ENCODE measurements at regions not wholly inside any gene's neighbourhood (a gene's known extent, or its start where the extent isn't known, plus 50 kb on each side); places are given as distances from the start of the nearest gene placed in this dataset.

DNA sequence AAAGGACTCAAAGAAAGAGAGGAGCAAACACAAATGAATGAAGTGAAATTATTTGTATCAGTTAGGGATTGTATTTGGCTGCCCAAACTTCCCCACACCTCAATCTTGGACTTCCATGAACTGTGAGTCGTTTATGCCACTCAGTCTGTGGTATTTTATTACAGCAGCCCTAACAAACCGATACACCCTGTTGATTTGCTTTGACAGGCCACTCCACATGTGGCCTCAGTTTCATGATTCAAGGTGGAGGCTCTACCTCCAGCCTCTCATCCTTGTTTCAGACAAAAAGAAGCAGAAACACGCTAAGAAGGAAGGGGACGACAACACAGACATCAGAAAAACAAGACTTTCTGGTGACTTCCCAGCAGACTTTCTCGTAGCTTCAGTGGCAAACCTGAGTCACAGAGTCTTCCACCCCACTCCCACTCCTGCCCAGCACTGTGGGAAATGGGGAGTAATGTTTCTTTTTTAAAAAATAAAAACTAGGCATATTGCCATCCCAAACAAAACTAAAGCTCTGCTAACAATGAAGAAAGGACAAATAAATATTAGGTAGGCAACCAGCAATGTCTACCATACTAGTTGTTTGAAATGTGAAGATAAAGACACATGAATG lies 52.2 kb upstream of the ABCA1 start:
- H3K56ac ChIP-seq (ENCODE audit: low read length): no peak overlapping the region
- H3K79me2 ChIP-seq (ENCODE audit: control insufficient read depth, insufficient read depth, low read length): no peaks in the 10 kb centered on the region
- no peak overlapping the region for H2BK120ac ChIP-seq (ENCODE audit: low read depth, low read length)
- DNase-seq: no peak
- H2AK5ac ChIP-seq (ENCODE audit: low read length): no peak overlapping the region
- no peak overlapping the region for H3K4me3 ChIP-seq (ENCODE audit: low read length)
- no peak overlapping the region for H4K5ac ChIP-seq (ENCODE audit: low read length)
- no peak overlapping the region for H2BK15ac ChIP-seq (replicated peaks; ENCODE audit: low read depth)
- H3K27me3 ChIP-seq (ENCODE audit: insufficient read depth, low read length, poor library complexity): no peaks in the 10 kb centered on the region
- H3K27ac ChIP-seq (ENCODE audit: low read depth, low read length): no peak overlapping the region
- H2BK5ac ChIP-seq (ENCODE audit: low read length): no peak overlapping the region
- H3K4me2 ChIP-seq (ENCODE audit: low read length): no peak overlapping the region
- H4K8ac ChIP-seq (ENCODE audit: low read depth, low read length): no peak overlapping the region
- no peaks in the 10 kb centered on the region for H3K36me3 ChIP-seq (ENCODE audit: control insufficient read depth, insufficient read depth, low read length)
- no peak overlapping the region for H3K18ac ChIP-seq (ENCODE audit: low read length)
- H3K23ac ChIP-seq (ENCODE audit: low read length): no peak overlapping the region
- WGBS (ENCODE audit: extremely low coverage, insufficient coverage, low lambda C conversion rate): no CpG with 5 or more reads among the region's 5 CpGs
- no peaks in the 10 kb centered on the region for H3K79me1 ChIP-seq (ENCODE audit: low read length)
- no peaks in the 10 kb centered on the region for H3K4me1 ChIP-seq (ENCODE audit: control insufficient read depth, low read depth, low read length)
- no peak overlapping the region for H3K4ac ChIP-seq (ENCODE audit: low read depth, low read length)
- no peak overlapping the region for H3K9ac ChIP-seq (ENCODE audit: low read length)

DNA sequence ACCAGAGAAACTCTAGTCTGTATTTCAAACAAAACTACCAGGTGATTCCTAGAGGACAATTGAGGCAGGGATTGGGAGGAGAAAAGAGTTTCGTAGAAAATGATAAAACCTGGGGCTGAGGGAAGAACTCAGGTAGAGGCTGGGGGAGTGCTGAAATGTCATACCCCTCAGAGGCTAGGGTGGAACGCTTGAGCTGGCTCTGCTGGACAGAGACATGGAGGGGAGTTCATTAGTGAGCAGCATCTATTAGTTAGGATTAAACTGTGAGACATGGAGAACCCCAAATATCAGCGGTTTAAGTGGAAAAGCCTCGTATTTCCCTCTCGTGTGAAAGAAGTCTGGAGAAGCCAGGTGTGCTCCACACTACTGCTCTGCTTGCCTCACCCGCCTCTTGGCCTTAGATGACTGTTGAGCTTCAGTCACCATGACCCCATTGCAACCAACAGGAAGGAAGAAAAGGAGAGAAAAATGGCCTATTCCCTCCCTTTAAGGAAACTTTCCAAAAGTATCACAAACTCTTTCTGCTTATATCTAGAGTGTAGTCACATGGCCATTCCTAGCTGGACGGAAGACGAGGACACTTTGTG lies 53.7 kb upstream of the ABCA1 start:
- H3K79me1 ChIP-seq (ENCODE audit: low read length): no peaks in the 10 kb centered on the region
- H3K23ac ChIP-seq (ENCODE audit: low read length): no peak overlapping the region
- no peak overlapping the region for H4K8ac ChIP-seq (ENCODE audit: low read depth, low read length)
- no peaks in the 10 kb centered on the region for H3K36me3 ChIP-seq (ENCODE audit: control insufficient read depth, insufficient read depth, low read length)
- H3K79me2 ChIP-seq (ENCODE audit: control insufficient read depth, insufficient read depth, low read length): no peaks in the 10 kb centered on the region
- H2BK120ac ChIP-seq (ENCODE audit: low read depth, low read length): no peak overlapping the region
- H3K4me1 ChIP-seq (ENCODE audit: control insufficient read depth, low read depth, low read length): no peaks in the 10 kb centered on the region
- no peak overlapping the region for H2AK5ac ChIP-seq (ENCODE audit: low read length)
- no peaks in the 10 kb centered on the region for H3K27me3 ChIP-seq (ENCODE audit: insufficient read depth, low read length, poor library complexity)
- H3K9ac ChIP-seq (ENCODE audit: low read length): no peak overlapping the region
- H2BK5ac ChIP-seq (ENCODE audit: low read length): no peak overlapping the region
- WGBS (ENCODE audit: extremely low coverage, insufficient coverage, low lambda C conversion rate): no CpG with 5 or more reads among the region's 8 CpGs
- no peak overlapping the region for H3K4ac ChIP-seq (ENCODE audit: low read depth, low read length)
- no peak overlapping the region for H3K18ac ChIP-seq (ENCODE audit: low read length)
- H3K27ac ChIP-seq (ENCODE audit: low read depth, low read length): no peak overlapping the region
- H3K56ac ChIP-seq (ENCODE audit: low read length): no peak overlapping the region
- no peak overlapping the region for H3K4me2 ChIP-seq (ENCODE audit: low read length)
- no peak for DNase-seq
- H4K5ac ChIP-seq (ENCODE audit: low read length): no peak overlapping the region
- H2BK15ac ChIP-seq (replicated peaks; ENCODE audit: low read depth): no peak overlapping the region
- no peak overlapping the region for H3K4me3 ChIP-seq (ENCODE audit: low read length)

DNA sequence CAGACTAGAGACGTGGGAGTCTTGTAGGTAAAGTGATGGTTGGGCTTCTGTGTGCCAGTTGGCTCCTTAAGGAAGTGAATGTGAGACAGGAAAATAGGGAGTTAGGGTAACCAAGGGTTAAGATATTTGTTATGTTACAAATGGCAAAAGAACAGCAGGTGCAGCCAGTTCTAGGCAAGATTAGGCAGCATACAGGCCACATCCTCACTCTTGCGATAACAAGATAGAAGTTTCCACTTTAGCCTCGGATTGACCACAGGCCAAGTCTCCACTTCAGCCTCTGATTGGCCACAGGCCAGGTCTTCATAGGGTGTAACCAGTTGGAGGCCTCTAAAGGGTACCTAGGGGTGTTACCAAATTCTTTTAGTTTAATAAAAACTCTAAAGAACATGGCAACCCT lies 54.6 kb upstream of the ABCA1 start:
- Histone ChIP-seq H3K27ac (ENCODE audit: low read depth, low read length) (no peak overlapping the region), H2BK15ac (replicated peaks; ENCODE audit: low read depth) (no peak overlapping the region), H4K5ac (ENCODE audit: low read length) (no peak overlapping the region), H3K4ac (ENCODE audit: low read depth, low read length) (no peak overlapping the region), H3K18ac (ENCODE audit: low read length) (no peak overlapping the region), H2AK5ac (ENCODE audit: low read length) (no peak overlapping the region), H3K36me3 (ENCODE audit: control insufficient read depth, insufficient read depth, low read length) (no peaks in the 10 kb centered on the region), H2BK5ac (ENCODE audit: low read length) (no peak overlapping the region), H3K9ac (ENCODE audit: low read length) (no peak overlapping the region), H3K79me2 (ENCODE audit: control insufficient read depth, insufficient read depth, low read length) (no peaks in the 10 kb centered on the region), H3K4me1 (ENCODE audit: control insufficient read depth, low read depth, low read length) (no peaks in the 10 kb centered on the region), H3K79me1 (ENCODE audit: low read length) (no peaks in the 10 kb centered on the region), H3K4me2 (ENCODE audit: low read length) (no peak overlapping the region), H2BK120ac (ENCODE audit: low read depth, low read length) (no peak overlapping the region), H3K27me3 (ENCODE audit: insufficient read depth, low read length, poor library complexity) (no peaks in the 10 kb centered on the region), H4K8ac (ENCODE audit: low read depth, low read length) (no peak overlapping the region), H3K4me3 (ENCODE audit: low read length) (no peak overlapping the region), H3K56ac (ENCODE audit: low read length) (no peak overlapping the region), H3K23ac (ENCODE audit: low read length) (no peak overlapping the region)
- no peak for DNase-seq
- no CpG with 5 or more reads among the region's 3 CpGs for WGBS (ENCODE audit: extremely low coverage, insufficient coverage, low lambda C conversion rate)

DNA sequence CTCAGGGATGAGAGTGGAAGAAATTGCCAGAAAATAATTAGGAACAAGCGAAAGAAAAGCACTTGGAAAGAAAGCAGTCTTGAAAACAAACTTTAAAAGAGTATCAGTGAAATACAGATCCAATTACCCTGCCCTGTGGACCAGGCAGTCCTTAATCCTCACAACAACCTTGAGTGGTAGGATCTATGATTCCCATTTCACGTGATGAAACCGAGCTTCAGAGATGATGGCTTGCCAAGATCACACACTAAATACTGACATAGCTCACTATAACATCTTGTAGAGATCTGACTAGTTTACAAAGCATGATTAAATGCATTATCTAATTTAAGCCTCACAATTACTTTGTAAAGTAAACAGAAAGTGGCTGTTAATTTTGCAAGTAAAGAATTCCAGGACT lies 55.5 kb upstream of the ABCA1 start:
- Histone ChIP-seq H4K8ac (ENCODE audit: low read depth, low read length) (no peak overlapping the region), H3K18ac (ENCODE audit: low read length) (no peak overlapping the region), H3K79me2 (ENCODE audit: control insufficient read depth, insufficient read depth, low read length) (no peaks in the 10 kb centered on the region), H3K79me1 (ENCODE audit: low read length) (no peaks in the 10 kb centered on the region), H3K9ac (ENCODE audit: low read length) (no peak overlapping the region), H3K4me2 (ENCODE audit: low read length) (no peak overlapping the region), H2BK15ac (replicated peaks; ENCODE audit: low read depth) (no peak overlapping the region), H3K4me3 (ENCODE audit: low read length) (no peak overlapping the region), H3K36me3 (ENCODE audit: control insufficient read depth, insufficient read depth, low read length) (no peaks in the 10 kb centered on the region), H2BK5ac (ENCODE audit: low read length) (no peak overlapping the region), H3K23ac (ENCODE audit: low read length) (no peak overlapping the region), H2BK120ac (ENCODE audit: low read depth, low read length) (no peak overlapping the region), H3K27me3 (ENCODE audit: insufficient read depth, low read length, poor library complexity) (no peaks in the 10 kb centered on the region), H3K27ac (ENCODE audit: low read depth, low read length) (no peak overlapping the region), H4K5ac (ENCODE audit: low read length) (no peak overlapping the region), H2AK5ac (ENCODE audit: low read length) (no peak overlapping the region), H3K56ac (ENCODE audit: low read length) (no peak overlapping the region), H3K4me1 (ENCODE audit: control insufficient read depth, low read depth, low read length) (no peaks in the 10 kb centered on the region), H3K4ac (ENCODE audit: low read depth, low read length) (no peak overlapping the region)
- no peak for DNase-seq
- WGBS (ENCODE audit: extremely low coverage, insufficient coverage, low lambda C conversion rate): no CpG with 5 or more reads among the region's 3 CpGs

DNA sequence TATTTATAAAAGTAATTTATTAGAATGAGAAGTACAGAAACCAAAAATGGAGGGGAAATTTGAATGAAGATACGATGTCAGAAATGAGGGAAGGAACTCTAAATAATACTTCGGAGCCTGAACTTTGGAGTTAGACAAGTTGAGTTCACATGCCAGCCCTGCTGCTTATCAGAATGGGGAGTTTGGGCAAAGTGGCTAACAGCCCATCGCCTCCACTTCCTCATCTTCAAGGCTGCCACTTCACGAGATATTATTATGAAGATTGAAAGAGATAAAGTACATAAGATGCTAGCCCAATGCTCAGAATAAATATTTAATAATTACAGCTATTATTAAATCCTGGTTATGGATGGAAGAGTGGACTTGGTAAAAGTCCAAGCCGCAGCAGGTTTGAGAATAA lies 56.2 kb upstream of the ABCA1 start:
- no peak overlapping the region for H3K56ac ChIP-seq (ENCODE audit: low read length)
- H2BK120ac ChIP-seq (ENCODE audit: low read depth, low read length): no peak overlapping the region
- no peaks in the 10 kb centered on the region for H3K79me2 ChIP-seq (ENCODE audit: control insufficient read depth, insufficient read depth, low read length)
- H3K23ac ChIP-seq (ENCODE audit: low read length): no peak overlapping the region
- H3K27me3 ChIP-seq (ENCODE audit: insufficient read depth, low read length, poor library complexity): no peaks in the 10 kb centered on the region
- no peak overlapping the region for H4K8ac ChIP-seq (ENCODE audit: low read depth, low read length)
- DNase-seq: no peak
- no peak overlapping the region for H3K27ac ChIP-seq (ENCODE audit: low read depth, low read length)
- H3K4me2 ChIP-seq (ENCODE audit: low read length): no peak overlapping the region
- H2BK15ac ChIP-seq (replicated peaks; ENCODE audit: low read depth): no peak overlapping the region
- H3K18ac ChIP-seq (ENCODE audit: low read length): no peak overlapping the region
- no peak overlapping the region for H2BK5ac ChIP-seq (ENCODE audit: low read length)
- H3K36me3 ChIP-seq (ENCODE audit: control insufficient read depth, insufficient read depth, low read length): no peaks in the 10 kb centered on the region
- no peak overlapping the region for H3K4ac ChIP-seq (ENCODE audit: low read depth, low read length)
- H3K9ac ChIP-seq (ENCODE audit: low read length): no peak overlapping the region
- no peak overlapping the region for H2AK5ac ChIP-seq (ENCODE audit: low read length)
- WGBS (ENCODE audit: extremely low coverage, insufficient coverage, low lambda C conversion rate): 100% methylated on average over 1 of the region's 5 CpGs
- H4K5ac ChIP-seq (ENCODE audit: low read length): no peak overlapping the region
- no peaks in the 10 kb centered on the region for H3K4me1 ChIP-seq (ENCODE audit: control insufficient read depth, low read depth, low read length)
- H3K4me3 ChIP-seq (ENCODE audit: low read length): no peak overlapping the region
- H3K79me1 ChIP-seq (ENCODE audit: low read length): no peaks in the 10 kb centered on the region

DNA sequence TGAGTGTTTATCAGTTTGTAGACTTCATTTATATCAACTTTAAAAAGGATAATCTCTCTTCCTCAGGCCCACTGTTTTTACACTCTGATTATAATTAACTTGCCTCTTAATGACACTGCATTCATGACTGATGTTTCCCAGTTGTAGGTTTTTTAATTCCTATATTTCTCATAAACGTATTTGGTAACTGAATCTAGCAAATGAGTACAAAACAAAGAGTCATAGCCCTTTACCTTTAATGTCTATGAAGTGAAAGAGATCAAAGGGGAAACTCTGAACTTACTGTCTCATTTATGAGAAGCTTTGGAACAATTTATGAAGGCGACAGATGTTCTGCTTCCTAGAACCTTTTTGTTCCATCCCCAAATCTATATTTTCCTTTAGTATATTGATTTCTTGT lies 56.6 kb upstream of the ABCA1 start:
- Histone ChIP-seq H3K27me3 (ENCODE audit: insufficient read depth, low read length, poor library complexity) (no peaks in the 10 kb centered on the region), H3K4me1 (ENCODE audit: control insufficient read depth, low read depth, low read length) (no peaks in the 10 kb centered on the region), H3K4ac (ENCODE audit: low read depth, low read length) (no peak overlapping the region), H2BK15ac (replicated peaks; ENCODE audit: low read depth) (no peak overlapping the region), H3K79me1 (ENCODE audit: low read length) (no peaks in the 10 kb centered on the region), H2AK5ac (ENCODE audit: low read length) (no peak overlapping the region), H2BK120ac (ENCODE audit: low read depth, low read length) (no peak overlapping the region), H3K18ac (ENCODE audit: low read length) (no peak overlapping the region), H3K9ac (ENCODE audit: low read length) (no peak overlapping the region), H2BK5ac (ENCODE audit: low read length) (no peak overlapping the region), H3K56ac (ENCODE audit: low read length) (no peak overlapping the region), H3K4me2 (ENCODE audit: low read length) (no peak overlapping the region), H3K27ac (ENCODE audit: low read depth, low read length) (no peak overlapping the region), H3K36me3 (ENCODE audit: control insufficient read depth, insufficient read depth, low read length) (no peaks in the 10 kb centered on the region), H4K8ac (ENCODE audit: low read depth, low read length) (no peak overlapping the region), H4K5ac (ENCODE audit: low read length) (no peak overlapping the region), H3K79me2 (ENCODE audit: control insufficient read depth, insufficient read depth, low read length) (no peaks in the 10 kb centered on the region), H3K23ac (ENCODE audit: low read length) (no peak overlapping the region), H3K4me3 (ENCODE audit: low read length) (no peak overlapping the region)
- no peak for DNase-seq
- no CpG with 5 or more reads among the region's 2 CpGs for WGBS (ENCODE audit: extremely low coverage, insufficient coverage, low lambda C conversion rate)

Measured in mesendoderm (in vitro differentiated cells).